ENCODE measurements at regions not wholly inside any gene's neighbourhood (a gene's known extent, or its start where the extent isn't known, plus 50 kb on each side); places are given as distances from the start of the nearest gene placed in this dataset.

DNA sequence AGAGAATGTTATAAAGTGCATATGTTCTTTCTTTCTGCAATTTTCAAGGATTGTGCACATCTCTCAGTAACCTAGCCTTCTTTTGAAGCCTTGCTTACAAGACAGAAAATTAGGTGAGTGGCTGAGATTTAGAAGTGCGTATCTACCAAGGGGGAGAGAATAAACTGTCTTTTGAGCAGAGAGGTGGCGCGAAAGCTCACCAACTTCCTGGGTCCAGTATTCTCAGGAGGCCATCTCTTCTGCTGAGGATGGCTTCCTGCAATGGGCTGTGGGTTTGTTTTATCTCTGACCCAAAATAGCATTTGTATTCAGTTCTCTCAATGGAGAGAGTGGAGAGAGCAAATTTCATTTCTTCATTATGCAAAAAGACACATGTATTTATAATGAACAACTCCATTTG lies 75.4 kb upstream of the RPS23 start:
- Histone ChIP-seq H2AFZ (ENCODE audit: low read depth, low read length) (no peak overlapping the region), H3K4me1 (ENCODE audit: insufficient read depth, low read length) (peaks cover 13% of the 10 kb centered on the region), H3K4me3 (ENCODE audit: low read length) (no peak overlapping the region), H3K27me3 (ENCODE audit: insufficient read depth, low read length) (no peaks in the 10 kb centered on the region), H3K9me3 (ENCODE audit: low read length) (no peaks in the 10 kb centered on the region), H3K36me3 (ENCODE audit: insufficient read depth, low read length) (no peaks in the 10 kb centered on the region)

GRCh38 chr5:82352146-82352791 lies 74.1 kb upstream of the RPS23 start:
- Histone ChIP-seq H3K4me1 (ENCODE audit: insufficient read depth, low read length) (peaks cover 22% of the 10 kb centered on the region), H3K4me3 (ENCODE audit: low read length) (no peak overlapping the region), H3K9me3 (ENCODE audit: low read length) (no peaks in the 10 kb centered on the region), H3K27me3 (ENCODE audit: insufficient read depth, low read length) (no peaks in the 10 kb centered on the region), H3K36me3 (ENCODE audit: insufficient read depth, low read length) (no peaks in the 10 kb centered on the region), H2AFZ (ENCODE audit: low read depth, low read length) (no peak overlapping the region)

GRCh38 chr5:82351754-82352145 lies 73.6 kb upstream of the RPS23 start:
- no peaks in the 10 kb centered on the region for H3K27me3 ChIP-seq (ENCODE audit: insufficient read depth, low read length)
- H3K4me3 ChIP-seq (ENCODE audit: low read length): no peak overlapping the region
- H2AFZ ChIP-seq (ENCODE audit: low read depth, low read length): no peak overlapping the region
- H3K36me3 ChIP-seq (ENCODE audit: insufficient read depth, low read length): no peaks in the 10 kb centered on the region
- H3K4me1 ChIP-seq (ENCODE audit: insufficient read depth, low read length): peaks cover 27% of the 10 kb centered on the region
- H3K9me3 ChIP-seq (ENCODE audit: low read length): no peaks in the 10 kb centered on the region

GRCh38 chr5:82351297-82351696 lies 73.1 kb upstream of the RPS23 start:
- peaks cover 31% of the 10 kb centered on the region for H3K4me1 ChIP-seq (ENCODE audit: insufficient read depth, low read length)
- no peak overlapping the region for H3K4me3 ChIP-seq (ENCODE audit: low read length)
- no peaks in the 10 kb centered on the region for H3K27me3 ChIP-seq (ENCODE audit: insufficient read depth, low read length)
- no peaks in the 10 kb centered on the region for H3K36me3 ChIP-seq (ENCODE audit: insufficient read depth, low read length)
- H2AFZ ChIP-seq (ENCODE audit: low read depth, low read length): no peak overlapping the region
- H3K9me3 ChIP-seq (ENCODE audit: low read length): no peaks in the 10 kb centered on the region

GRCh38 chr5:82349652-82350051 lies 71.5 kb upstream of the RPS23 start:
- Histone ChIP-seq H3K4me3 (ENCODE audit: low read length) (no peak overlapping the region), H3K36me3 (ENCODE audit: insufficient read depth, low read length) (no peaks in the 10 kb centered on the region), H2AFZ (ENCODE audit: low read depth, low read length) (no peak overlapping the region), H3K9me3 (ENCODE audit: low read length) (no peaks in the 10 kb centered on the region), H3K27me3 (ENCODE audit: insufficient read depth, low read length) (no peaks in the 10 kb centered on the region), H3K4me1 (ENCODE audit: insufficient read depth, low read length) (peaks cover 44% of the 10 kb centered on the region)

GRCh38 chr5:82348784-82349425 lies 70.8 kb upstream of the RPS23 start:
- Histone ChIP-seq H3K4me1 (ENCODE audit: insufficient read depth, low read length) (peaks cover 45% of the 10 kb centered on the region), H2AFZ (ENCODE audit: low read depth, low read length) (no peak overlapping the region), H3K9me3 (ENCODE audit: low read length) (no peaks in the 10 kb centered on the region), H3K36me3 (ENCODE audit: insufficient read depth, low read length) (no peaks in the 10 kb centered on the region), H3K4me3 (ENCODE audit: low read length) (no peak overlapping the region), H3K27me3 (ENCODE audit: insufficient read depth, low read length) (no peaks in the 10 kb centered on the region)

GRCh38 chr5:82347201-82347865 lies 69.2 kb upstream of the RPS23 start:
- H2AFZ ChIP-seq (ENCODE audit: low read depth, low read length): peak overlapping the region; percentile 6
- no peaks in the 10 kb centered on the region for H3K27me3 ChIP-seq (ENCODE audit: insufficient read depth, low read length)
- H3K4me1 ChIP-seq (ENCODE audit: insufficient read depth, low read length): peaks cover 45% of the 10 kb centered on the region
- no peaks in the 10 kb centered on the region for H3K36me3 ChIP-seq (ENCODE audit: insufficient read depth, low read length)
- H3K4me3 ChIP-seq (ENCODE audit: low read length): peak overlapping the region; percentile 36
- no peaks in the 10 kb centered on the region for H3K9me3 ChIP-seq (ENCODE audit: low read length)

DNA sequence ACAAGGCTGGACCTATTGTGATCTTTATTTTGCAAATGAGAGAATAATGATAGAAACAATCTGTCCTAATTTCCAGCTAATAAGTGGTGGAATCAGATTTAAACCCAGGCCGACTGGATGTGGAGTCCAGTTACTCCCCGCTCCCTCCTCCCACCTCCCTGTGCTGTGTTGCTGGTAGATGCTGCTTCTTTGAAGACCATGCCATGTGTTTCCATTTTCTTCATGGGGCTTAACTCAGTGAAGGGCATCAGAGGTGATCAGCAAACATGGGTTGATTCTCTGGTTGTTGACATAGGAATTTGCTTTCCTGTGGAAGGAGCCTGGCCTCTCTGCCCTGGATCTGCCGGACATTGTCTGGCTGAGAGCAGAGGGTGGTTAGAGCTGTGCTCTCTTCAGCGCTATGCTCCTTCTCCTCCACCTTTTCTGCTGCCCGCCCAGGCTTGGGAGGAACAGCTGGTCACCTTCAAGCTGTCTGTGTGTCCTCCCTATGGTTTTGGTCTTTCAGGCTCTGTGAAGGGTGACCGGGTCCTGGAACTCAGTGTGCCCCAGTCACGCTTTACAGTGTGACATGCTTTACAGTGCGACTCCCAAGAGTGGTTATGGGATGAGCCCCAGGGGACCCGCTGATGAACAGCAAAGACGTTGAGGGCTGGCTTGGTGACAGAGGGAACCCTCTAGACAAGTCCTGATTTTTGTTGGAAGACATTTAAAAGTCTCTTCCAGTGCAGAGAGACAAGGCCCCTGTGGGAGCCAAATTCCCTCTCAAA lies 68.4 kb upstream of the RPS23 start:
- Histone ChIP-seq H3K36me3 (ENCODE audit: insufficient read depth, low read length) (no peaks in the 10 kb centered on the region), H2AFZ (ENCODE audit: low read depth, low read length) (peak overlapping the region; percentile 6), H3K4me3 (ENCODE audit: low read length) (peak overlapping the region; percentile 36), H3K4me1 (ENCODE audit: insufficient read depth, low read length) (peaks cover 45% of the 10 kb centered on the region), H3K9me3 (ENCODE audit: low read length) (no peaks in the 10 kb centered on the region), H3K27me3 (ENCODE audit: insufficient read depth, low read length) (no peaks in the 10 kb centered on the region)

DNA sequence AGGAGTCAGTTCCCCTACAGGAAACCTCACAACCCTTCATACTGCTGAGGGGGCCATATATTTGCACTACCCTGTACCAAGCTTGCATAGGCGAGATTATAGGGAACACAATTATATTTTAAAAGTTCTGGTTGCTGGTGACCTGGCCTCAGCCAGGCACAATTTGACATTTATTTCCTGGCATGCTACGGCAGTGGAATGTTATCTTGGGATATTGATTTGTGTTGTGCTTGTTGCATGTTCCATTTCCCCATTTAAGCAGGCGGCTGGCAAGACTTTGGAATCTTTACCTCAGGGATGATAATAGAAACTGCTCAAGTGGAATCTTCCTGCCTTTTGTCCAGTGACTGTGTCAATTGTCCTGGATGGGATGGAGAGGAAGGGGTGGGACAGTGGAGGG lies 67.0 kb upstream of the RPS23 start:
- peaks cover 53% of the 10 kb centered on the region for H3K4me1 ChIP-seq (ENCODE audit: insufficient read depth, low read length)
- no peak overlapping the region for H2AFZ ChIP-seq (ENCODE audit: low read depth, low read length)
- no peaks in the 10 kb centered on the region for H3K36me3 ChIP-seq (ENCODE audit: insufficient read depth, low read length)
- no peaks in the 10 kb centered on the region for H3K9me3 ChIP-seq (ENCODE audit: low read length)
- H3K27me3 ChIP-seq (ENCODE audit: insufficient read depth, low read length): no peaks in the 10 kb centered on the region
- H3K4me3 ChIP-seq (ENCODE audit: low read length): no peak overlapping the region

DNA sequence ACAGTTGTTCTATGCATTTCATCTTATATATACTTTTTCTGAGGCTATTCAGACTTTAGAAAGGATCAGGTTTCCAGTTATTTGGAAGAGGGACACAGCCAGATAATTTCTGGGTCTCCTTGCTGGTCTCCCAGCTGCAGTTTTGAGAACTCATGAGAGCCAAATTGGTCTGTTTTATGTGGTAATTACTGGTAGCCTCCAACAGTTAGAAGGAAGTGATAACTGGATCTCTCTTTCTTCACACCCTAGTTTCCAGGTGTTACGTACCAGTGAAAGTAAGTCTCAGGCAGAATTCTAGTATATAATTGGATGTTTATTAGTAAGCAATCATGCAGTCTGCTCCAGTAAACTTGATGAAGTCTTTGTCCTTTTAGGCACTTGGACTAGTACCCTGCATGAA lies 63.2 kb upstream of the RPS23 start:
- Histone ChIP-seq H3K4me1 (ENCODE audit: insufficient read depth, low read length) (peaks cover 40% of the 10 kb centered on the region), H3K4me3 (ENCODE audit: low read length) (no peak overlapping the region), H2AFZ (ENCODE audit: low read depth, low read length) (peak overlapping the region; percentile 54), H3K36me3 (ENCODE audit: insufficient read depth, low read length) (no peaks in the 10 kb centered on the region), H3K27me3 (ENCODE audit: insufficient read depth, low read length) (no peaks in the 10 kb centered on the region), H3K9me3 (ENCODE audit: low read length) (no peaks in the 10 kb centered on the region)

- Histone ChIP-seq H2AFZ (ENCODE audit: low read depth, low read length) (peak overlapping the region; percentile 54), H3K9me3 (ENCODE audit: low read length) (no peaks in the 10 kb centered on the region), H3K4me1 (ENCODE audit: insufficient read depth, low read length) (peaks cover 41% of the 10 kb centered on the region), H3K27me3 (ENCODE audit: insufficient read depth, low read length) (no peaks in the 10 kb centered on the region), H3K4me3 (ENCODE audit: low read length) (no peak overlapping the region), H3K36me3 (ENCODE audit: insufficient read depth, low read length) (no peaks in the 10 kb centered on the region)
Measured at GRCh38 chr5:82340799-82341198, 62.6 kb upstream of the RPS23 start.

DNA sequence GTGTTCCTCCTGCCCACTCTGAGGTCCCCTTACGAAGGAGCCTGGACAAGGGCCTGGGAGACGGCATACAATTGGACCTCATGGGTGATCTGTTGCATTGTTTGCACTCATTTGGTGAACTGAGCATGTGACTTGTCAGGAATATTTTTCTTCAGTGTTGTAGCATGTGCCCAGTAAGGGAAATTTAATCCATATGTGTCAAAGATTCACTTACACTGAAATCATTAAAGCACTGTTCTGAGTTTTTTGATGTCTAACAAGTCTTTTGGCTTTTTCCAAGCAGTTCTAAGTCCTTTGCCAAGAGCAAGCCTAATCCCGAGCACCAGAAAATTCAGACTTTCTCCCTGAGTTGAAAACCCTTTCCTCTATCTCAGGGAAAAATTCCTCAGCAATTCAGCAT lies 61.6 kb upstream of the RPS23 start:
- Histone ChIP-seq H3K9me3 (ENCODE audit: low read length) (no peaks in the 10 kb centered on the region), H3K36me3 (ENCODE audit: insufficient read depth, low read length) (no peaks in the 10 kb centered on the region), H3K4me3 (ENCODE audit: low read length) (no peak overlapping the region), H3K4me1 (ENCODE audit: insufficient read depth, low read length) (peaks cover 35% of the 10 kb centered on the region), H2AFZ (ENCODE audit: low read depth, low read length) (no peak overlapping the region), H3K27me3 (ENCODE audit: insufficient read depth, low read length) (no peaks in the 10 kb centered on the region)

- Histone ChIP-seq H3K4me3 (ENCODE audit: low read length) (no peak overlapping the region), H3K36me3 (ENCODE audit: insufficient read depth, low read length) (no peaks in the 10 kb centered on the region), H3K9me3 (ENCODE audit: low read length) (no peaks in the 10 kb centered on the region)
Measured at GRCh38 chr5:82338771-82339373, 60.7 kb upstream of the RPS23 start.

More at GRCh38 chr5:82338771-82339373, 60.7 kb upstream of the RPS23 start:
- Histone ChIP-seq H3K4me1 (ENCODE audit: insufficient read depth, low read length) (peaks cover 34% of the 10 kb centered on the region), H3K27me3 (ENCODE audit: insufficient read depth, low read length) (no peaks in the 10 kb centered on the region), H2AFZ (ENCODE audit: low read depth, low read length) (no peak overlapping the region)

Measured in neuron (in vitro differentiated cells).